Kidney (tissue), 13 donors: ENCODE measurements at regions not wholly inside any gene's neighbourhood (a gene's known extent, or its start where the extent isn't known, plus 50 kb on each side); places are given as distances from the start of the nearest gene placed in this dataset.

ENCODE experiments used
- DNase-seq, 5 donors: peaks; one replicate each; pipeline ENCODE4 v3.0.0-alpha.2; 2013 to 2020
- FAIRE-seq: peaks from 2 replicates; lab custom pipeline; 2012; peaks lifted over from hg19 to GRCh38; lab: Jason Lieb, UNC
- H3K27ac ChIP-seq, 2 donors: one replicate each; pipeline ENCODE4 v1.7.0; 2013; ENCODE audit warnings: low read depth in 2 of 2, low read length in 2 of 2, inconsistent platforms in 1 of 2
- H3K27me3 ChIP-seq: one replicate; pipeline ENCODE4 v1.7.1; 2013; ENCODE audit warnings: low read length, inconsistent platforms; ENCODE audit not compliant: control insufficient read depth, insufficient read depth
- H3K36me3 ChIP-seq, 3 donors: one replicate each; pipeline versions ENCODE4 v1.7.0 to v1.7.1; 2013; ENCODE audit warnings: low read length in 3 of 3, control low read depth in 1 of 3, inconsistent platforms in 1 of 3; ENCODE audit not compliant: insufficient read depth in 3 of 3, control insufficient read depth in 2 of 3
- H3K4me1 ChIP-seq, 3 donors: one replicate each; pipeline versions ENCODE4 v1.7.0 to v1.7.1; 2013; ENCODE audit warnings: low read length in 3 of 3, inconsistent platforms in 1 of 3, low read depth in 1 of 3; ENCODE audit not compliant: control insufficient read depth in 2 of 3, insufficient read depth in 2 of 3
- H3K4me3 ChIP-seq, 3 donors: one replicate each; pipeline versions ENCODE4 v1.7.0 to v1.8.1; 2013; ENCODE audit warnings: low read length in 3 of 3, control low read depth in 1 of 3, inconsistent platforms in 1 of 3
- H3K9ac ChIP-seq, 3 donors: one replicate each; pipeline versions ENCODE4 v1.7.0 to v1.7.1; 2013; ENCODE audit warnings: low read length in 3 of 3, control low read depth in 1 of 3, inconsistent platforms in 1 of 3
- H3K9me3 ChIP-seq, 3 donors: one replicate each; pipeline versions ENCODE4 v1.7.0 to v1.7.1; 2013; ENCODE audit warnings: low read length in 3 of 3, control low read depth in 1 of 3, inconsistent platforms in 1 of 3; ENCODE audit not compliant: control insufficient read depth in 2 of 3, insufficient read depth in 1 of 3
- CTCF ChIP-seq: IDR thresholded peaks from 3 replicates; pipeline ENCODE4 v1.5.1; 2012; ENCODE audit warnings: mild to moderate bottlenecking, moderate library complexity, borderline replicate concordance; ENCODE audit not compliant: insufficient read depth; ENCODE audit errors: extremely low read depth
- intact Hi-C: fragments of 100-400 bp; cut with DNase I; formaldehyde crosslinking; loops from one replicate; pipeline ENCODE4 v1.11.1; 2022
- donor health status: control.
- donor health status: control.
- donor health status: control.
- donor health status: control.
- donor health status: control.
- donor health status: DM: yes; HTN: yes; CAD: no.
- donor health status: Normal renal cell carcinoma (clear cell type).

- peak; percentile 97 for FAIRE-seq
- H3K36me3 ChIP-seq = no peaks in the 10 kb centered on the region
These were observed 177.3 kb upstream of the TSHZ2 start for GRCh38 chr20:52794853-52795252.

GRCh38 chr20:52793339-52793963, 178.7 kb upstream of the TSHZ2 start:
- no peaks in the 10 kb centered on the region for H3K9me3 ChIP-seq
- intact Hi-C loops = no loop called here
- H3K36me3 ChIP-seq = no peaks in the 10 kb centered on the region
- no peak for DNase-seq
- H3K27me3 ChIP-seq = no peaks in the 10 kb centered on the region
- no peaks in the 10 kb centered on the region for H3K4me1 ChIP-seq
- FAIRE-seq = no peak
- no peak overlapping the region for H3K9ac ChIP-seq
- no peak overlapping the region for H3K27ac ChIP-seq
- no peak overlapping the region for H3K4me3 ChIP-seq
- TF ChIP-seq CTCF = no peak

More at GRCh38 chr20:52794853-52795252, 177.3 kb upstream of the TSHZ2 start:
- DNase-seq = no peak
- intact Hi-C loops = no loop called here
- Histone ChIP-seq H3K9ac (no peak overlapping the region), H3K4me3 (no peak overlapping the region), H3K27ac (no peak overlapping the region), H3K27me3 (no peaks in the 10 kb centered on the region), H3K4me1 (no peaks in the 10 kb centered on the region), H3K9me3 (no peaks in the 10 kb centered on the region)
- no peak for TF ChIP-seq CTCF

GRCh38 chr20:52791091-52791490, 181.1 kb upstream of the TSHZ2 start:
- intact Hi-C loops = no loop called here
- H3K4me3 ChIP-seq = no peak overlapping the region
- no peaks in the 10 kb centered on the region for H3K27me3 ChIP-seq
- FAIRE-seq (no peak), DNase-seq (no peak)
- no peak for TF ChIP-seq CTCF
- no peaks in the 10 kb centered on the region for H3K9me3 ChIP-seq
- no peak overlapping the region for H3K27ac ChIP-seq
- H3K36me3 ChIP-seq = no peaks in the 10 kb centered on the region
- no peaks in the 10 kb centered on the region for H3K4me1 ChIP-seq
- no peak overlapping the region for H3K9ac ChIP-seq

GRCh38 chr20:52789716-52790115, 182.4 kb upstream of the TSHZ2 start:
- DNase-seq = no peak
- H3K36me3 ChIP-seq = no peaks in the 10 kb centered on the region
- intact Hi-C loops = no loop called here

More at GRCh38 chr20:52789716-52790115, 182.4 kb upstream of the TSHZ2 start:
- no peak for TF ChIP-seq CTCF
- Histone ChIP-seq H3K4me1 (no peaks in the 10 kb centered on the region), H3K4me3 (no peak overlapping the region), H3K27ac (no peak overlapping the region), H3K27me3 (no peaks in the 10 kb centered on the region), H3K9me3 (no peaks in the 10 kb centered on the region), H3K9ac (no peak overlapping the region)
- no peak for FAIRE-seq
